SU-DHL-6 (cell line): ENCODE measurements at regions not wholly inside any gene's neighbourhood (a gene's known extent, or its start where the extent isn't known, plus 50 kb on each side); places are given as distances from the start of the nearest gene placed in this dataset.

ENCODE experiments used
- EZH2phosphoT487 ChIP-seq: fragments of 200-600 bp; sonication (generic), shearing (Covaris generic); conservative IDR thresholded peaks from 2 replicates; pipeline ENCODE4 v1.6.1; 2018; ENCODE audit warnings: mild to moderate bottlenecking, antibody characterized with exemption, low read length, moderate library complexity, mixed read lengths
- TF ChIP-seq, protein P1 (sequence below): fragments of 200-600 bp; sonication (generic); IDR thresholded peaks from one replicate; pipeline ENCODE4 v1.5.1; 2017; ENCODE audit warnings: antibody characterized with exemption, mild to moderate bottlenecking, low read length, moderate library complexity; ENCODE audit not compliant: insufficient read depth, poor library complexity, severe bottlenecking

- TF ChIP-seq, protein P1, sequence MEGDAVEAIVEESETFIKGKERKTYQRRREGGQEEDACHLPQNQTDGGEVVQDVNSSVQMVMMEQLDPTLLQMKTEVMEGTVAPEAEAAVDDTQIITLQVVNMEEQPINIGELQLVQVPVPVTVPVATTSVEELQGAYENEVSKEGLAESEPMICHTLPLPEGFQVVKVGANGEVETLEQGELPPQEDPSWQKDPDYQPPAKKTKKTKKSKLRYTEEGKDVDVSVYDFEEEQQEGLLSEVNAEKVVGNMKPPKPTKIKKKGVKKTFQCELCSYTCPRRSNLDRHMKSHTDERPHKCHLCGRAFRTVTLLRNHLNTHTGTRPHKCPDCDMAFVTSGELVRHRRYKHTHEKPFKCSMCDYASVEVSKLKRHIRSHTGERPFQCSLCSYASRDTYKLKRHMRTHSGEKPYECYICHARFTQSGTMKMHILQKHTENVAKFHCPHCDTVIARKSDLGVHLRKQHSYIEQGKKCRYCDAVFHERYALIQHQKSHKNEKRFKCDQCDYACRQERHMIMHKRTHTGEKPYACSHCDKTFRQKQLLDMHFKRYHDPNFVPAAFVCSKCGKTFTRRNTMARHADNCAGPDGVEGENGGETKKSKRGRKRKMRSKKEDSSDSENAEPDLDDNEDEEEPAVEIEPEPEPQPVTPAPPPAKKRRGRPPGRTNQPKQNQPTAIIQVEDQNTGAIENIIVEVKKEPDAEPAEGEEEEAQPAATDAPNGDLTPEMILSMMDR, result no peak
- no peak for TF ChIP-seq EZH2phosphoT487
Observed at GRCh38 chrX:118181030-118181429, 64.4 kb upstream of the KLHL13 start.
